M059J (cell line): ENCODE measurements at regions not wholly inside any gene's neighbourhood (a gene's known extent, or its start where the extent isn't known, plus 50 kb on each side); places are given as distances from the start of the nearest gene placed in this dataset.
A peak's percentile ranks its signal among the peaks of the same experiment; 100 is the strongest.

Source experiments
- DNase-seq: peaks from one replicate; pipeline ENCODE4 v3.0.0-alpha.2; 2012; ENCODE audit warnings: low read depth

GRCh38 chr10:29068966-29069365 is 219.9 kb upstream of the LYZL1 start:
- DNase-seq, result no peak

DNA sequence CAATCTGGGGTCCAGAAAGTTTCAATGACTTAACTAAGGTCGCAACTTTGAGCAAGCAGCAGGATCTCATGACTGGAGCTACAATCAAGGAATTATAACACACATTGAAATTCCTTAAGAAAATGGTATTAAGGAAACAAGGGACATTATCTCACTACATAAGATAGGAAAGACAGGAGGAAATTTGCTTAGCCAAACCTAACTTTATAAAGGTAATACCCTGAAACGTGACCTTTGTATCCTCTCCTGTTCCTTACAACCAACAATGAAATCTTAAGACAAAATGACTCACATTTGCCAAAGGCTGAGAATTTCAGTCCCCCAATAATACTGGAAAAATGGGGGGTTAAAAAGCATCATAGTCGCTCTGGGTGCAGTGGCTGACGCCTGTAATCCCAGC is 218.9 kb upstream of the LYZL1 start:
- no peak for DNase-seq

- no peak for DNase-seq
These were observed 210.0 kb upstream of the LYZL1 start for GRCh38 chr10:29078919-29079318.

DNA sequence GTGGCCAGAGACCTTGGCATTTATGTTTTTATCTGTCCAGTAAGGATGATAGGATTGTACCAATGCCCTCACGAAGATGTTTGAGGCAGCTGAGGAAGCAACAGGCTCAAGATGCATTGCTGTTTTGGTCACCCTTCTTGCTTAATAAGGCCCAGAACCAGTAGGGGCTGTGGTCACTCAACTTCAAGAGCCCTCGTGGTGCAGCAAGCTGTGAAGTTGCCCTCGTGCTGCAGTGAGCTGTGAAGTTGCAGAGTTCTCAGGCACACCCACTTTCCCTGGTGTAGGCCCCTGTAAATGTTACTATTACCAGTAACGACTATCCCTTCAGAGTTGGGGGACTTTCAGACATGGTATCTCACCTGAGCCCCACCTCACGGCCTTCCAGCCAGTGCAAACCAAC is 207.6 kb upstream of the LYZL1 start:
- no peak for DNase-seq

DNA sequence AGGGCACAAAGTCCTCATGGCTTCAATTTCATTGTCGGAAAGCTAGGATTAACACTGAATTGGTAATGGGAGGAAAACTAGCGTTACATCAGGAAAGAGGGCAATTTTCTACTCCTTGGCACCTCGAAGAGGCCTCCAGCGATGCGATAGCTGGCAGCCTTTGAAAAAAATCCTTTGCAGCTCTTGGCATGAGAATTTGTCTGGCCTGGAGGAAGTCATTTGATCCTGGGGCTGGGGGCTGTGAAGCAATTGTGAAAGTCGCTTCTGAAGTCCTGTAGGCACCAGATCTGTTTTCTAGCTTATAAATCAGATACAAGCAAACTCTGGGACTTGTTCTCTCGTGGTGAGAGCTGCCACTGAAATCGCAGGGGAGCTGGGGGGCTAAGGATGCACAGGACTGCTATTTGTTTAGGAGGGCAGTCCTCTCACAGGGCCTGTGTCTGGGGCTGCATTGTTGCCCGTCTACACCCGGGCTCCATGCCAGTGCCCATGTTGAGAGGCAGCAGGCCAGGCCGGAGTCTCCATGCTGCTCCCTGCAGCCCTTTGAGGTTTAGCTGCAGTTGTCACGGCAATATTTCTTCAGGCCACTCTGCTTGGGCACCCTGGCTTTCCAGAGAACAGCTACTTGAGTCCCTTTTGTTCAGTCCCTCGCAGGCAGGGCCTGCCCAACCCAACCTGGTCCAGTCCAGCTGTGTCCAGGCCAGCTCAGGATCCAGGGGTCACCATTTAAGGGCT is 206.8 kb upstream of the LYZL1 start:
- DNase-seq, result no peak

DNA sequence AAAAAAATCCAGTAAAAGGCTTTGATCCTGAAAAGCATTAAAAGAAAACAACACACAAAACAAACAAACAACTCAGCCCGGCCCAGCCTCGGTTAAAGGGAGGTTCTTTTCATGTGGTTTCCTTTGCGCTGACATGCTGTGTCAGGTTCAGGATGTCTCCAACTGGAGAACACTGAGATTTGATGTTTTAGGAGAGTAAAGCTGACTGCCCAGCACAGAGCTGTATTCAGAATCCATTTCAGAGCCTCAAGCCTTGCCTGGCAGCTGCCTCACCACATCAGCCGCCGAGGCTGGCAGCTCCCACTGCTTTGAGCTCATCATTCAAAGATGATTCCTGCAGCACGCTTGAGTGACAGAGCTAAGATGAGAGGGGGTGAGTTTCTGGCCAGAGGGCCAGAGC is 205.8 kb upstream of the LYZL1 start:
- no peak for DNase-seq

GRCh38 chr10:29084681-29085307 is 204.1 kb upstream of the LYZL1 start:
- no peak for DNase-seq

DNA sequence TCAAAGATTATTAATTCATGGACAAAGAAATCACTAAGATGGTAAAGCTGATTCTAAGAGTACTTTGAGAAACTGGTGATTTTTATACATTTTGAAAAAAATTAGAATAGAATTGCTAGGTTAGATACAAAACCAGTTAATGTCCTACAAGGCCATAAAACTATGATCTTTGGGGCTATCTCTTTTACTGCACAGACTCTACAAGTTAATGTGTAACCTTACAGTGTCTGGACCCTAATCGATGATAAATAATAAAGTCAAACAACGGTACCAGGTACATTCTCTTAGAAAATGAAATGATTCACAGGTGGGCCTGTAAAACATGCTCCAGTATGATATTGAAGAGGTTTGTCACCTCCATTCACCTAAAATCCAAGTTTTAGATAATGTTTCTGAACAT is 199.8 kb upstream of the LYZL1 start:
- no peak for DNase-seq

DNA sequence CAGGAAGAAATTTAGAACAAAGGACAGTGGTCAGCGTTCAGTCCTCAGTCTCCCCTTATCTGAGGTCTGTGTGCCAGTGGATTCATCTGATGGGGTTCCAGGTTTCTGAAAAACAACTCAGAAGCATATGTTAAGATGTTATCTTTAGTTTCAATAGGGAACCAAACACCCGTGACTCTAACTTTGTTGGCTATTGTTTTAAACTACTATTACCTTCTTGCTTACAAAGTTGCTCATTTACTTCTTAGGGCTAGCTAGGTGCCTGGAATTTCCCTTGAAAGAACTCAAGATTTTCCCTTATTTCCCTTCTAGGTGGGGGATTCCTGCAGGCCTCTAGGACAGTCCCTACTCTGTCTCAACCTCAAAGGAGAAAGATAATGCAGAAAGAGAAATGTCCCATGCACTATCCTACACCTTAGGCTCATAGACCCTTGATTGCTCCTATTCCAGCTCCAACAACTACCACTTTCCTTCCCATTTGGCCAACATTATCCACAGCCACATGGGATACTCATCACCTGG is 192.5 kb upstream of the LYZL1 start:
- no peak for DNase-seq

GRCh38 chr10:29098423-29098822 is 190.4 kb upstream of the LYZL1 start:
- no peak for DNase-seq

DNA sequence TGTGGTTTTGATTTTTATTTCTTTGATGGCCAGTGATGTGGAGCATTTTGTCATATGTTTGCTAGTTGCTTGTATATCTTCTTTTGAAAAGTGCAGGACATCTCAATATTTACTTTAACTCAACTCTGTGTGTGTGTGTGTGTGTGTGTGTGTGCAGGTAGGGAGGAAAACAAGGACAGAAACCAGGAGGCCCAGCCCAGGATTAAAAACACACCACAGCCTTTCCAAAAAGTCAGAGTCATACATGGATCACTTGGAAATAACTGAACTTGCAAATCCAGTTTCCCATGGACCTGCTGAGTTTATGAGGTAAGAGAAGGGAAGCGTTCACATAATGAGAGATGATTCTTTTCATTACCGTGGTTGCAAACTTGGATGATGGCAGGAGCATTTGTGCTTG is 189.9 kb upstream of the LYZL1 start:
- DNase-seq, result peak; percentile 35

DNA sequence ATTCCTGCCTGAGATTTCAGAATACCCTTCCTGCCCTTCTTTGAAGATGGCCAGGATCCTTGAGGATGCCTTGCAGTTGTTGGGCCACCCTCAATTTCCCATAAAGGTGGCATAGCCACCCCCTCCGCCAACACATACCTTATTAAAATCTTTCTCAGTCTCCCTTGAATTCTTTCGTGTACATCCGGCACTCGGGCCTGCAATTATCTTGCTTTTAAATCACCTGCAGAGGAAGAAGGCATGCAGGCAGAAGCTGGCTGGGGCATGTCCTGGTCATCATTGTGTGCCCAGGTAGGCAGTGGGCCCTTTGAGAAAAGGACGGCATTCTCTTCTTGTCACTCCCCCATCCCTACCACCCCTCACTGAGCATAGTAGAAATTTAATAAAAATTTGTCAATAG is 189.5 kb upstream of the LYZL1 start:
- no peak for DNase-seq

GRCh38 chr10:29100505-29100904 is 188.4 kb upstream of the LYZL1 start:
- no peak for DNase-seq

DNA sequence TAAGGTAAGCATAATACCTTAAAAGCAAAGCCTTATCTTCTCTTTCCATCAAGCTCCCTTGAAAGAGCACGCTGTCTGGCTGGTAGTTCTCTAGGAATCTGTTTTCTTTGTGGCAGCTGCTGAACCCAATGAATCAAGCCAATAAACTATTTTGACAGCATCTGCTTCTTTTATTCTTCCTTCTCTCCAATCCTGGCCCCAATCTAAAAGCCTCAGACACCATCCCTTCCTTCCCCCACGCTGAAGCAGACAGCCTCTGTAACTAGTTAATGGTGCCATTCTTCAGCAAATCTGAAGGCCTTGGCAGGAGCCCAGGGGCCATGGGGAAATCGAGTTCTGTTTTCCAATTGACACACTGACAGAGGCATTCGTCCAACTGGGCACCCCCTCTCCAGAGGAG is 186.6 kb upstream of the LYZL1 start:
- peak; percentile 73 for DNase-seq

DNA sequence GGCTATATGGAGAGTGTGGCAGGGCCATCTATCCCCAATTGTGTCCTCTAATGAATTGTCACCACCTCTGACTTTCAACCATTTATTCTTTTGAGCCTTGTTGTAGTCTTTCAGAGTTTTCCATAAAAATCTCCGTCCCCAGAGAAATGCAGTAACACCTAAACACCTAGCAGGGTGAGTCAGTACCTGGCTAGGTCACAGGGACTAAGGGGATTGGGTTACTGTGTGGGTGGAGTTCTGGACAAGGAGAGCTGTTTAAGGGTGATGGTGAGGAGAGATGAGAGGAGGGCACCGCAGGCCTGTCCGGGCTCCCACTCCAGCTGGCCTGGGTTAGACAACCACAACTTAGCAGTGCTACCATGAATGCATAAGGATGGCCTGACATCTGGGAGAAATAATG is 186.2 kb upstream of the LYZL1 start:
- no peak for DNase-seq

DNA sequence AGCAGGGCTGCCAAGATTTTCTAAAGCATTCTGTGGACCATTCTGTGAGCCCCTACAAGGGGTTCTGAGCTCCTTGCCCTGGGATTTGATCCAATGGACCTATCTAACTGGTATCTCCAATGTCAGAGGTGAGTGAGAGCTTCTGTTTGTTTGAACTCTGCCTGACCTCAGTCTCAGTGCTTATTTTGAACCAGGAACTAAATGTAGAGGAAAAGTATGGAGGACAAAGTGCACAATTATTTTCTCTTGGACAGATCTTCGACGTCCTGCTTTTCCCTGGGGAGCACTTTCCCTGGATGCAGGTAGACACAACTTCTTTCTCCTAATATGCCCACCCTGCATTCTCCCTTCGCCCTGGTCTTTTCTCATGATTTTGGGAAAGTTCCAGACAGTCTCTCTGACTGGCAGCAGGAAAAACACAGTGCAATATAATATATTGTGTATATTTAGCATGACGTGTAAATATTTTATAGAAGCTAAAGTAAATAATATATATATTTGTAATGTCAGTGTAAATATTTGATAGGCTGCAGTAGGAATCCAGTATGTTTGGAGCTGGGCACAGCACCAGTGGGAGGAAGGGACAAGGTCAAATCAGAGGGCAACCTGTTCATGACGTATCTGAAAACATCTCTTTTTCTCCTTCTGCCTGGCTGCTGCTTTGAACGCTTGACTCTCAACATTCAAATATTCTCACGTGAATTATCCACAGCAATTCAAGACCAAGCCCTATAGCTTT is 184.0 kb upstream of the LYZL1 start:
- peak; percentile 14 for DNase-seq

GRCh38 chr10:29105516-29106215 is 183.2 kb upstream of the LYZL1 start:
- peak; percentile 84 for DNase-seq

- no peak for DNase-seq
These were observed 182.6 kb upstream of the LYZL1 start for GRCh38 chr10:29106287-29106686.

- DNase-seq, result no peak
These were observed 180.9 kb upstream of the LYZL1 start for GRCh38 chr10:29107866-29108498.

- DNase-seq, result no peak
These were observed 178.9 kb upstream of the LYZL1 start for GRCh38 chr10:29109707-29110571.
